Renal cortex interstitium (tissue), 11 donors: ENCODE measurements at regions not wholly inside any gene's neighbourhood (a gene's known extent, or its start where the extent isn't known, plus 50 kb on each side); places are given as distances from the start of the nearest gene placed in this dataset.
A peak's percentile ranks its signal among the peaks of the same experiment; 100 is the strongest.

Experiments used
- DNase-seq, 11 donors: peaks; one replicate each; pipeline ENCODE4 v3.0.0-alpha.2; 2013; ENCODE audit warnings: low read depth in 9 of 11, low spot score in 4 of 11; ENCODE audit errors: extremely low read depth in 1 of 11

DNA sequence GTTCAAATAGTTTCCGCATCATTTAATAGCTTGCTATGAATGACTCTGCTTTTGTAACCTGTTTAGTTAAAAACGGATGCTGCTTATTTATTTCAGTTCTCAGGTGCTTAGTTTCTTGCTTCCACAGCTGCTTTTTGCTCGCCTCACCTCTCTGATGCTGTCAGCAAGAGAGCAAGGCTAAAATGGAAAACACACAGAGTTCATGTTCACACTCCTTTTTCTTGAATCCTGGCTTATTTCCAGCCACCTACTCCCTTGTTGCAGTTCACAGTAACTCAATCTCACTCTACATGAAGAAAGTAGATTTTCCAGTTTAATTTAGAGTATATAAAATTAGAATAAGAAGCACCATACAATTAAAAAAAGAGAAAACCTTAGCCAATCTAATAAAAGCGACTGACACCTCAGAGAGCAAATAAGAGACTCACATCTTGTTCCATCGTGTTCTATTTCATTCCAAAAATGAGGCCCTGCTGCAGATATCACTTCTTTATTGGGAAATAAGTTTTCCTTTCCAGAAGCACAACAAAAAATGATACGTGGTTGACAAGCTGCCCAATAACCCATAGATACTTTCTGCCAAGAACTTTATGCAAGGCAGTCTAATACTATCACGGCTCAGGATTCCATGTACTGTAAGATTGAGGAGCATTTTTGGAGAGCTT lies 326.1 kb upstream of the SLITRK1 start:
- peak in 1 of 11 donors; percentile 1 for DNase-seq

DNA sequence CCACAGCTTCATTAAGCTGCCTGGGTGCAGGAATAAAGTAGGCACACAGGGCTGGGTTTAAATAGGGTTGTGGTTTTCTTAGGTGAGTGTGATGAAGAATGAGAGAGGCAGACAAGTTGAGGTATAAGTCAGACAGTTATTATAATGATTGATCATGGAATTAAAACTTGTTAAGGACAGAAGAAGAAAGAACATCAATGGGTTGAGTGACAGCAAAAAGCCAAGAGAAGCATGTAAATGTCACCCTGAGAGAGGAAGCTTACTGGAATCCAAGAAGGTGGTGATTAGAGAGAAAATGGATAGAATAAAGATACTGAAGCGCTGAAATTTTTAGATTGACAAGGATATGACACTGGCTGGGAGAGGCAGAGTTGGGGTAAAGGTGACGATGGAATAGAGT lies 325.2 kb upstream of the SLITRK1 start:
- DNase-seq, result no peak

DNA sequence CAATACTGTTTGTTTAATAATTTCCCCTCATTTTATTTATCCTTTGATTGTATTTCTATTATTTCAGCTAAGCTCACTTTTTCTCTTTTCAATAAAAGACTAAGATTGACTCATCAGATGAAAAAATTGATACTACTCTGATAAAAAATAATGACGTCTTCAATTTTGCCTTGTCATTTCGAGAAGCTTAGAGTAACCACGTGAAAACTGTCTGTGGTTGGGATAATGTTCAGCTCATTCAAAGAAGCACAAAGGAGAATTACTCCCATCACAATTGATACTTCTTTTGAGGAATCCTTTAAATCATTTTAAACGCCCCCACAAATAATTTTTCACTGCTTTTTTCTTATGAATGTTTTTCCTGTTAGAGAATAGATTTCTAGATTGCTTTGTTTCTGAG lies 318.7 kb upstream of the SLITRK1 start:
- DNase-seq, result no peak

DNA sequence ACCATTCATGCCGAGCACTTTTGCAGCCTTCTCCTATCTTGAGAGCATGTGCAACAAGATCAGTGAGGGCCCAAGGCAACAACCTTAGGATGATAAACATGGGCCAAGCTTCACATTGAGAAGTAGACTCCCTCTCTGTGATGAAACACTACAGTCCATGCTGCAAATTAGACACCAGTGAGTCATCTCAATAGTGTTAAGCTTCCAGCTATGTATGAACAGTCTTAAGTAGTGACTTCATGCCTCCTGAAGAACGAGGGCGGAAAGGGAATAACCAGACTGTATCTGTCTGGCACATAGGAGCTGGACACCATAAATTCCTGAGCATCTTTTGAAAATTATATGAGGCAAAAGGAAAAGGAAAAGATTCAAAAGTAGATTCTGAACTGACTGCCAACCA lies 309.9 kb upstream of the SLITRK1 start:
- DNase-seq, result no peak

DNA sequence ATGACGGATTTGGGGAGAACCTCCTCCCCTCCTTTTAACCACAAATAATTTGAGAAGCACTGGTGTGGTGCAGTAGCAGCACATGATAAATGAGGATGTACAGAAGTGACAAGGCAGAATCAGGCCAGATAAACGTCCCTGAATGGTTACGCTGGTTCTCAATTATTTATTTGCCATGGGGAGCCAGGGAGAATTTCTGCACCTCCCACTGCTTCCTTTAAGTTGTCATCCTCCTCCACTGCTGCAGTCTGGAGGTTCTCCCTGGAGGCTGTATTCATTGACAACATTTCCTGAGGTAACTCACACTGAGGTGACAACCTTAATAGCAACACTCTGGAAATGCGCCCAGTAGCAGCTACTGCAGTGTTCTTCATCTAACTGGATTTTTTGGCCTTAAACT lies 308.9 kb upstream of the SLITRK1 start:
- no peak for DNase-seq

DNA sequence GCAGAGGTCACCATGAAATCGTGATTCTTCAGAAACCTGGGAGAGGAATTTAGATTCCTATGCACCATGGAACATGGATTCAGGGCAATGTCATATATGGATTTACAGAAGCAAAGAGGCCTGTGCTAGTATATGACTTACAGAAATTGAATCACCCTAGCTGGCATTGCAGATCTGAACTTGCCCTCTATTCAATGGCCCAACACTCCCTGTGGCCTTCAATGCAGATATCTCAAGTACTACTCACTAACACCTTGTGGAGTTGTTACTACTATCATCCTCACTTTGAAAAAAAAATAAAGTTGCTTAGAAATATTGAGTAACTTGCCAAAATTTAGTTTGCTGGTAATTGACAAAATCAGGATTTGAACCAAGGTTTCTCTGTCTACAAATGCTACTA lies 305.4 kb upstream of the SLITRK1 start:
- no peak for DNase-seq

DNA sequence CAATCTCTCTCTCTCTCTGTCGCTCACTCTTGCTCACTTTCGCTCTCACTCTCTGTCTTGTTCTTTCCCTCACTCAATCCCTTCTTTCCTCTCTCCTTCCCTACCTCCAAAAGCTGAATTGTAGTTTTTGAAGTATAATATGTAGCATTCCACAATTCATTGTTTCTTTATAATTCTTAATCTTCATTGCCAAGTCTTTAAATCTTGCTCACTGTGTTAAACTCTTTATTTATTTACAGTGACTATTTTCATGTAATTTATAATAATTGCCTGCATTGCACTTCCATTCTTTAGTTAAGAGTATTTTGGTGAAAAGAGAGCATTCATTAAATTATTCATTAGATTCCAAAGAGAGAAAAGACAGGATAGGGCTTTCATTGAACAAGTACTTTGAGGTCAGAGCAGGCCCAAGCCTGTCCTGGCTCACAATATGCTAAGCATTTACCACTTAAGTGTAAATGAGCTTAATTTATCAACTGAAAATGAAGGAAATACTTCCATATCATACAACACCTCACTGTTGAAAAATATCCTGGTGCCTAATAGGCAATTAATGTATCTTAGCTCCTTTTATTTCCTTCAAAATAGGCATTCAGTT lies 257.4 kb upstream of the SLITRK1 start:
- DNase-seq, result no peak

DNA sequence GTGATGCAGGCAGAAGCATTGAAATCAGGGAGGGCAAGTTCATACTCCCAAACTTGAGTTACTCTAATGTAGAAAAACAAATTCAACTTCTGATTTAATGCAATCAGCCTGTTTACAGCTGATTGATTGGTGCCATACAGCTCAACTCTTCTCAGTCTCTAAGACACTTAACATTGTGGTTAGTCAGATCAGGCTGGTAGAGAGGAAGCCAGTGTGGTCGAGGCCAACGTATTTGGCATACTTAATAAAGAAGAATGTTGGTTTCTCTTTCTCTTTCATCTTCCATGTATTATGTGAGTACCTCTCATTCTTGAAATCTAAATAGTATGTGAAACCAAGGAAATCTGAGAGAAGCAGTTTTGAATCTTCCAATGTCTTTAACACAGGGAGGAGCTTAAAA lies 255.0 kb upstream of the SLITRK1 start:
- DNase-seq, result no peak

DNA sequence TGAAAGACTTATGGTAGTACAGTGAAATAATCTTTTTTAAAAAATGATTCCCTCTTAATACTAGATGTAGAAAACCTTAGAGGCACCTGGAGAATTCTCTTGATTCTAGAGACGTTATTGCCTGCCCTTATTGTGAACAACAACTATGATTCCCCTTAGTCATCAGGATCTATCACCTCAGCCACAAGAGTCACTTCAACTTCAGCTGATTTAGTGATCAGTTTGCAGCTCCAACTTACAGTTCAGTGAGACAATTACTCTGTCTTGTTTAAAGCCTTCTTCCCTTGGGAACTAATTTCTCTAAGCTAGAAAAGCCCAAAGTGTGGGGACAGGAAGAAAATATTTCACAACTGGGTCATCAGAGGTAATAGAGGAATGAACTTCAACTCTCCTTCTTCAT lies 254.3 kb upstream of the SLITRK1 start:
- no peak for DNase-seq

DNA sequence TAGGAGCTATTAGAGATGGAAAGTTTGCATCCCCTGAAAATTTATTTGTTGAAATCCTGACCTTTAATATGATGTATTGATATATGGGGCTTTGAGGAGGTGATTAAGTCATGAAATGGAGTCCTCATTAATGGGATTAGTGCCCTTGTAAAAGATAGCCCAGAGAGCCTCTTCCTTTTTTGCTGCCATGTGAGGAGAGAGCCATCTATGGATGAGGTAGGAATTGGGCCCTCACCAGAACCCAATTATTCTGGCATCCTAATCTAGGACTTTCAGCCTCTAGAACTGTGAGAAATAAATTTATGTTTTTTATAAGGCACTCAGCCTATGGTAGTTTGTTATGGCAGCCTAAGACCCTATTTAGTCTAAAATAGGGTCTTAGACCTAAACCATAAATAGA lies 250.2 kb upstream of the SLITRK1 start:
- DNase-seq, result no peak

DNA sequence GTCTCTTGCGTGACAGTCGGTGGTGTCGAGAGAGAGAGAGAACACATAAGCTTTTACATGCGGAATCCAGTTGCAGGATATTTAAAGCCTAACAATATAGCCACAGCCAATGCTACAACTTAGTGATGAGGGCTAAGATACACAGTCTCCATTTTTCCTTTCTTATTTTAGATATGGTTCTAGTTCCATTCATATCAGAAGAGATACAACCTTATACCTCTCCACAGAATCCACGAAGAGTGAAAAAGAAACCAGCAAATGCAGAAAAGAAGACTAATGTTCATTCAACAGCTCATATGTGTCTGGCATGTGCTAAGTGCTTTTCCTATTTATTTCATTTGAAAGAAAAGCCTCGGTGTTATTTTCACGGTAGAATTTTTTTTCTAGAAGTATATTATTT lies 249.0 kb upstream of the SLITRK1 start:
- no peak for DNase-seq

DNA sequence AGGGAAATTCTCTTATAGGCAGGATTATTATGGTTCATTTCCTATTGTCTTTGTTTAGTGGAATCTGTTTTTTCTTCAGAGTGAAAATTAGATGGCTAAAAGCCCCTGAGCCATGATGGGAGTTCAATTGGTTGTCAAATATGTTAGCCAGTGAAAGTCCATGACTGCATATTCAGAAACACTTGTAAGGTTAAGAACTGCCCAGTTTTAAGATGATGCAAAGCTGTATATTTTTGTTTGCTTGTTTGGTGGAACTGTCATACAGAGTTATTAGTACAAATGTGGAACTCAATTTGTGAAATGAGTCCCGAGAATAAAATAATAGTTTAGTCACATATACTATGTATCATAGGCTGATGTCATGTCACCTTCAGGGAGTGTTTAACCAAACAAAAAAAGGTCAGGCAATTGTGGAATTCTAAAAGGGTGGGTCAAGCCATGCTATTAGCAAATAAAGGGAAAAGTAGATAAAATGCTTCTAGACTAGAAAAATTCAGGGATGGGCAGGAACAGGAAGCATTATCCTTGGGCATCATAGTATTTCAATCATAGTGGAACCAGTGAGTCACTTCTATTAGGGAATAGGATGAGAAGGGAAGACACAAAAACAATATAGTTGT lies 248.3 kb upstream of the SLITRK1 start:
- DNase-seq, result no peak

DNA sequence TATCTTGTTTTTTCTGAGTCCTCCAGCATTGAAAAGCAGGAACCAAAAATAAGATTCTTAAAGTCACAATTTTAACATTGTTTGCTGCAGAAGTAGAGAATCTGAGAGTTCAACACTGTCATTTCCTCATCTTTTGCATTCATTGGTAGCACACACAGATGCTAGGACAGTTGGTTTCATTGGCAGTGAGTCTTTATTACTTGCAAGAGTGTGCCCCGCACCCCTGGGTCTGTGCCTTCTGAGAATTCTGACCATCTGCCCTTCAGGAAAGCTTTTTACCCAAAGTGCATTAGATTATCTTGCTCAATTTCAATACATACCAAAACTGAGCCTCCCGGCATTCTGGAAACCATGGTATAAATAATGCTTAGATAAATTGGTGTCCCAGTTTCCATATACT lies 247.7 kb upstream of the SLITRK1 start:
- no peak for DNase-seq

DNA sequence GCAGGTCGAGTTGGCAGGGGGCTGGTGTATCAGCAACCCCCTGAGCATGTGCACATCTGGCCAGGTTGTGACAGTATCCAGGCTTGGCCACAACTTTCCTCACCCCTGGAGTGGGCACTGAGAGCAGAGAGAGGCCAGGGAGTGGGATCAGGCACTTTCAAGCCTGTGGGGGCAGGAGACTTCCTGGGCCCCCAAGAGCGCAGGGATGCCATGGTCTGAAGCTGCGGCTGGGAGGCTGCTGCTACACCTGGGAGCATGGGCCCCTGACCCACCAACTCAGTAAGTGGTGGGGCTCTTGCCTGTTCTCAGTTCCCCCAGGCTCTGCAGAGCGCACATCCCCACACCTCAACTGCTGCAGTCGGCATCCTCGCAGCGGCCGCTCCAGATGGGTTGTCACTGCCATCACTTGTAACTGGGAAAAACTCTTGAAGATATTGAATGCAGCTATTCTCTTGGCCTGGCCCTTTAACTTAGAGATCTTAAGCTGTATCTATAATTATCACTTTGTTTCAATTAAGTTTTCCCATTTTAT lies 245.4 kb upstream of the SLITRK1 start:
- DNase-seq, result no peak

DNA sequence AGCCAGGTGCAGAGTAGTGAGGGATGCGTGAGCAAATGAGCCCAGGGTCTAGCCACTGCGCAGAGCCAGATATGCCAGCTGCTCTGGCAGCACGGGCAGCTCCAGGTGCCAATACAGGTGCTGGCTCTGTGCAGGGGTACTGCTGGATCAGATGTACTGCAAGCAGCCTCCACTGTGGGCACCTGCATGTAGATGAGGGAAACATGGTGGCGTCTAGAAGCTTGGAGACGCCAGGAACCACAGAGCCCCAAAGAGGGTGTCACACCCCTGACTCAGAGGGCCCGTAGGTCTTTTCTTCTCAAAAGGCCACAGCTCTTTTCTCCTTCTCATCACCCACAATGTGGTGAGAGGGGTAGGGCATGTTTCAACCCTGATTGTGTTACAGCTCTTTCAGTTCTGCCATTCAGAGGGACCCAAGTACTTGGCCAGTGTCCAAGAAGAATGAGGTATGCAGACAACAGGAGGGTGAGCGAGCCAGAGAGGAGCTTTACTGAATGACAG lies 244.4 kb upstream of the SLITRK1 start:
- no peak for DNase-seq

DNA sequence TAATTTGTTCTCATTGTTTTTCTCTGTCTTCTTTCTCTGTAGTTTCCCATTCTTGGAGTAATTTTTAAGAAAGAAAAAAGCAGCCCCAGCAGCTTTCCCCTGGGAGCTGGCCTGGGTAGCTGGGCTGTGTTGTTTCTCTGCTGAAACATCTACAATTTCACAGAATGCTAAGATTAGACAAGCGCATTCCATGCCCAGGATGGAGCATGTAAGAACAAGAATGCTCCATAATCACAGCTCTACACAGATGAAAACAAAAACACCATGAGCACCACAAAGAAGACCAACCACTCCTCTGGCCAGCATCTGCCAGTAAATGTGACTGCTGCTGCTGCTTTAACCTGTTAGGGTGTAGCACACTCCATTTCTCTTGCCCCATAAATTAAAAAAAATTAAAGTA lies 239.2 kb upstream of the SLITRK1 start:
- DNase-seq, result no peak

DNA sequence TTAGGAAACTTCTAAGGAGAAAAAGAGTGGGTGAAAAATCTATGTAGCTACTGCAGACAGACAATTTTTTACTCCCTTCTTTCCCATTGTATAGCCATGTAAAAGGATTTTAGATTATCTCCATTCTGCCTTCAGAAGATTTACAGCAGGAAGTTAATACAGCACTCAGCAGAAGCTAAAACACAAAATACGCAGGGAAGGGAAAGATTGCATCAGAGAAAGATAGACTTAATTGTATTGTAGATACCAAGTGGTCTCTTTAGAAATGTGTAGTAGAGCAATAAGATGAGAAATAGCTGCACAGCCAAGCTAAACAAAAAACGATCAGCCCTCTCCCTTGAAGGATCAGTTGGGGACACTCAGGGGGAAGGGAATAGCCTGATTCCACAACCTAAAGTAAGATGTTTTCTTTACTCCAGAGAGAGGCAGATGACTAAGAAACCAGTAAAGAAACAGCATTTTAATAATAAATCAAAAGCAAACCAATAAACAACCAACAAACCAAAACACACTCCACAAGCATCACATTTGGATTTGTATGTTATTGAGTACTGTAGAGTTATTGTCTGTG lies 236.7 kb upstream of the SLITRK1 start:
- no peak for DNase-seq

DNA sequence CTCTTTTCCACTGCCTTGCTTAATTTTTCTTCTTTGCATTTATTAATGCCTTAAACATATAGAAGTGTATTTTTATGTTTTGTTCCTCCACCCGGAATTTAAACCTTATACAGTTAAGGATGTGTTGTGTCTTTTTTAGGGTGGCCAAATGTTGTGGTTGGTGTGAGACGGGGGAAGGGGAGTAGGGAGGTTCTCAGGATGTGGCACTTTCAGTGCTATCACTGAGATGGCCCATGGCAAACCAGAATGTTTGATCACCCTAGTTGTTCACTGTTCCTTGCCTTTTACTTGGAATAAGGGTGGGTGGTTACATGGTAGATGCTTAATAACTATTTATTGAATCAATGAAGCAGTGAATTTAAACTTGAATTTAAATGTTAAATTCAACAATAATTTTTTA lies 216.0 kb upstream of the SLITRK1 start:
- no peak for DNase-seq

DNA sequence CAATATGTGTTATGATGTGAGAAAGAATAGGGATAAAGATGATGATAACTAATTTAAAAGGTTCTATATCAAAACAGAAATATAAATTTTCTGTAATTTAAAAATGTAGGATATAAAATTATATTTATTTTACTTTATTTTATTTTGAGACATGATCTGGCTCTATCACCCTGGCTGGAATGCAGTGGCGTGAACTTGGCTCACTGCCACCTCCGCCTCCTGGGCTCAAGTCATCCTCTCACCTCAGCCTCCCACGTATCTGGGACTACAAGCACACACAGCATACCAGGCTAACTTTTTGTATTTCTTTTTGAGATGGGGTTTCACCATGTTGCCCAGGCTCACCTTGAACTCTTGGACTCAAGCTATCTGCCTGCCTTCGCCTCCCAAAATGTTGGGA lies 214.9 kb upstream of the SLITRK1 start:
- DNase-seq, result no peak

DNA sequence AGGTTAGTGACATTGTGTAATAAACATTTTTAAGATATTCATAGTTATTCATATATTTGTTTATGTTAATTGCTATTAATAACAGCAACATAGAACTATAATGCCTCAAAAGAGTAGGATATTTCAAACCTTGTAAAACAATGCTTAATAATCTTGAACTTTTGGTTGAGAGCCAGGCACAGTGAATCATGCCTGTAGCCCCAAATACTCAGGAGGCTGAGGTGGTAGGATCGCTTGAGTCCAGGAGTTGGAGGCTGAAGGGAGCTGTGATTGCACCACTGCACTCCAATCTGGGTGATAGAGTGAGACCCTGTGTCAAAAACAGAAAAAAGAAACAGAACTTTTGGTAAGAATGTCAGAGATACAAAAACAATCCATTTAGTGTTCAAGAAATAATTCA lies 213.9 kb upstream of the SLITRK1 start:
- no peak for DNase-seq
